SK-N-SH treated with all-trans-retinoic acid at 6 μM for 48 hours (cell line): ENCODE measurements at regions not wholly inside any gene's neighbourhood (a gene's known extent, or its start where the extent isn't known, plus 50 kb on each side); places are given as distances from the start of the nearest gene placed in this dataset.

ENCODE experiments used
- ISL1 ChIP-seq: fragments of 250-450 bp; sonication (Bioruptor Pico); IDR thresholded peaks from 2 replicates; pipeline ENCODE4 v2.1.2; 2022; ENCODE audit warnings: mild to moderate bottlenecking, moderate library complexity
- ZNF70 ChIP-seq: fragments of 450-650 bp; formaldehyde crosslinking; IDR thresholded peaks from 2 replicates; pipeline ENCODE4 v1.5.0; 2020; ENCODE audit warnings: mild to moderate bottlenecking, moderate library complexity
- TF ChIP-seq, protein P1 (sequence below): fragments of 250-450 bp; sonication (Bioruptor Pico); IDR thresholded peaks from 2 replicates; pipeline ENCODE4 v1.8.0; 2020; ENCODE audit warnings: mild to moderate bottlenecking, moderate library complexity, borderline replicate concordance

GRCh38 chr7:79749856-79750255 lies 296.4 kb upstream of the MAGI2 start:
- TF ChIP-seq, protein P1, sequence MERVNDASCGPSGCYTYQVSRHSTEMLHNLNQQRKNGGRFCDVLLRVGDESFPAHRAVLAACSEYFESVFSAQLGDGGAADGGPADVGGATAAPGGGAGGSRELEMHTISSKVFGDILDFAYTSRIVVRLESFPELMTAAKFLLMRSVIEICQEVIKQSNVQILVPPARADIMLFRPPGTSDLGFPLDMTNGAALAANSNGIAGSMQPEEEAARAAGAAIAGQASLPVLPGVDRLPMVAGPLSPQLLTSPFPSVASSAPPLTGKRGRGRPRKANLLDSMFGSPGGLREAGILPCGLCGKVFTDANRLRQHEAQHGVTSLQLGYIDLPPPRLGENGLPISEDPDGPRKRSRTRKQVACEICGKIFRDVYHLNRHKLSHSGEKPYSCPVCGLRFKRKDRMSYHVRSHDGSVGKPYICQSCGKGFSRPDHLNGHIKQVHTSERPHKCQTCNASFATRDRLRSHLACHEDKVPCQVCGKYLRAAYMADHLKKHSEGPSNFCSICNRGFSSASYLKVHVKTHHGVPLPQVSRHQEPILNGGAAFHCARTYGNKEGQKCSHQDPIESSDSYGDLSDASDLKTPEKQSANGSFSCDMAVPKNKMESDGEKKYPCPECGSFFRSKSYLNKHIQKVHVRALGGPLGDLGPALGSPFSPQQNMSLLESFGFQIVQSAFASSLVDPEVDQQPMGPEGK, result no peak
- TF ChIP-seq ZNF70 (CRISPR knock-in tag), result no peak
- TF ChIP-seq ISL1 (CRISPR knock-in tag), result no peak
